Fibroblast of the conjunctiva (primary cell): ENCODE measurements at regions not wholly inside any gene's neighbourhood (a gene's known extent, or its start where the extent isn't known, plus 50 kb on each side); places are given as distances from the start of the nearest gene placed in this dataset.

Experiments
- DNase-seq: peaks from one replicate; pipeline ENCODE4 v3.0.0-alpha.2; 2010; ENCODE audit warnings: low read depth

DNA sequence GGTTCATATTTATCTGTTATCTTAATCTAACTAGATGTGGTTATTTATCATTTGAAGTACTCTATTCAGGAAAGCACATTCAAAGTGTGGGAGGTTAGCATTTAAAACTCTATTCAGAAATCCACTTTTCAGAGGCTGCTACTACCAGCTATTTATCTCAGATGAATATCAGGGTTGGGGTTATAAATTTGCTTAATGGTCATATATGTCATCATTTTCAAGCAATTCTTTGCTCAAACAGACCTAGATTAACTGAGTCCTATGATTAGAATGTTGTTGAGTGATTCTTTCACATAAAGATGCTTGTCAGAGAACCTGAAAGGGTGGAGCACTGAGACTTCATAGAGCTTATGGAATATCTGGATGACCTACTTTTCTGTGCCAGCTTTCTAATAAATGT lies 436.9 kb upstream of the TGFBR2 start:
- no peak for DNase-seq

DNA sequence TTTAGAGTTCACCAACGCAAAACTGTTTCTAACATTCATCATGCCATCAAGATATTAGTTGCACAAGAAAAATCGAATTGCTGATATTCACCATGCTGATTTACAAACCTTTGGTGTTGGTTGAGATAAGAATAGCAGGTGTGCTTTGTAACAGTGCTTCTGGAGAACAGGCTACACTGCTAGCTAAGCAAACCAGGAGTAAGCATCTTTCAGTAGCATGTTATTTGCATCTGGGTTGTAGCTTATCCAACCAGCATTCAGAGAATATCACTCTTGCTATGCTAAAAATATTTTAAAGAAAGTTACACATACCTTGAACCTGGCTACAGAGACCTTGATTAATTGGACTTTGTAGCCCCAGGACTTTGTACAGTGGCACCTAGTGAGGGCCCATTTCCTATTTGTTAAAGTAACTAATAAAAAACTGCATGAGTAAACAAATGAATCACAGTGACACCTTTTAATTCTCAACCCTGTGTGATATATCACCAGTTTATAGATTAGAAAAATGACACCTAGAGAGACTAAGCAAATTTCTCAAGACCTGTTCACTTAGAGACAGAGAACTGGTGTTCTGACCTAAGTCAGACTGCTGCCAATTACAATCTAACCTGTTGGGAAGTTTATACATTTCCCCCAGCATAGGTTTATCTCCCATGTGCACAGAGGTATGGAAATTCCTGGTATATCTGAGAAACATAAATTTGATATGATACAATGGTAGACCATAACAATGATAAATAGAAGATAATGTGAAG lies 435.5 kb upstream of the TGFBR2 start:
- no peak for DNase-seq

DNA sequence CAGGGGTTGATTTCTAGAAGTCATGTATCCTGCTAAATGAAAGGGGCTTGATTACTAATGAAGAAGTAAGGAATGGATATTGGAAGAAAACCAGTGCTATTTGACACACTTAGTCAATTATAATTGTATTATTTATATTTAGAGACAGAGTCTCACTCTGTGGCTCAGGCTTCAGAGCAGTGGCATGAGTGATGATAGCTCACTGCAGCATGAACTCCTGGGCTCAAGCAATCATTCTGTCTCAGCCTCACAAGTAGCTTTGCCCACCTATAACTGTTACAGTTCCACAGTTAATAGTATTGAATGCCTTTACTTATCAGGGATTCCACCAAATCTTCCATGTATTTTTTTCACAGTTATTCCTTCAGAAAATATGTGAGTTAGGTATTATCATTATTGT lies 432.0 kb upstream of the TGFBR2 start:
- DNase-seq: no peak

DNA sequence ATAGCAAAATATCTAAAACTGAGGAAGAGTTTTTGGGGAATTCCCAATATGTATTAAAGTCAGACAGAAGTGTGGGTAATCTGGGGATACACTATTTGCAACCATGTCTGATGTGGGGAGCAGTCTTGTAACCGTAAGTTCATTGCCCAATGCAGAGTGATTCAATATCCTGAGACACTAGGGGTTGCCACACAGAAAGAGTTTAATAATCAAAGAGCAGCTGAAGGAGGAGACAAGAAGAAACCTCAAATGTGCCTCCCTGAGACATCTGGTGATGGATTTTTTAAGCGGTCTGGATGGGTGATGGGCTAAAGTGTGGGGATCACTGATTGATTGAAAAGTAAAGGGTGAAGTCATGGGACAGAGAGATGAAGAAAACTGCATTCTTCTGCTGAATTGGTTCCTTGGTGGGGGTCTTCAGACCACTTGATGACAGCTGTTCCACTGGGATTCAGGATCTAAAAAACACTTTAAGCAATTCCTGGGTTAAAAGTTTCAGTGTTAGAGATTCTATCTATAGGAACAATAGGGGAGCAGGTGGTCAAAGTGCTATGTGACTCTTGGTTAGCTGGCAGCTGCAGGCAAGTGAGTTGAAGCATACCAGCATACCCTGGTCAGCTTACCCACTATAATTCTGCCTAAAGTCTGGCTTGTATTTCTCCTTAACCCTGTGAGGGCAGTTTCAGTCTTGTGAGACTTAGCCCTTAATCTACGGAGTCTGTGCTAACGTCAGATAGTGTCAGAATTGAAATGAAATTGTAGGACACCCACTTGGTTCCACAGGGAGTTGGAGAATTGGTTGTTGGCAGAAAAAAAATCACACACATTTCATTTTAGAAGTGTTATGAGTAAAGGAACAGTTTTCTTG lies 425.9 kb upstream of the TGFBR2 start:
- no peak for DNase-seq

DNA sequence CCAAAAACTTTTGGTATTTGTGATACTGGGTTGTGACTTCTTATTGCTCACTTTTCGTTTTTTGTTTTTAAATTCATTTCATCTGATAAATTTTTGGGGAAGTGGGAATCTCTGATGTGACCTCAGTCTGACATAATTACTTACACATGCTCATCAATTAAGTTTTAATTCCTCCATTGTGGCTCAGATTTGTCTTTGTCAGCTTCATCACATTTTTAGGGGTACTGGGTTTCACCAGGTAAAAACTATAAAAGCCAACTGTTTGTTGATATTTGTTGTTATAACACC lies 425.3 kb upstream of the TGFBR2 start:
- DNase-seq: no peak

DNA sequence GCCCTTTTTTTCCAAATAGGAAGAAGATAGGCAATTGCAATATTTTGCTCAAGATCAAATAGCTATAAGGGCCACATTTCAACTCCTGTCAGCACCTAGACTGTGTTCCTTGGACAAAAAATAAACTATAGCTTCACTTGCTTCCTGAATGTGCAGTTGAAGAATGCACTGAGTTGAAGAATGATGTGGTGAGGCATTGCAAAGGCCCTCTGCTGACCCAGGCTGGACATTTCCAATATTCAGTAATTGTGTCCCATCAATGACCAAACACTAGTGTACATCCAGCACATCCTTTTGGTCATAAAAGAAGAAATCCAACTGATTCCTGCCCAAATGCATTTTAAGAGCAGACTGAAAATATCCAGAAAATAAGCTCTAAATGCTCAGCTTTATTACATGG lies 424.8 kb upstream of the TGFBR2 start:
- no peak for DNase-seq

DNA sequence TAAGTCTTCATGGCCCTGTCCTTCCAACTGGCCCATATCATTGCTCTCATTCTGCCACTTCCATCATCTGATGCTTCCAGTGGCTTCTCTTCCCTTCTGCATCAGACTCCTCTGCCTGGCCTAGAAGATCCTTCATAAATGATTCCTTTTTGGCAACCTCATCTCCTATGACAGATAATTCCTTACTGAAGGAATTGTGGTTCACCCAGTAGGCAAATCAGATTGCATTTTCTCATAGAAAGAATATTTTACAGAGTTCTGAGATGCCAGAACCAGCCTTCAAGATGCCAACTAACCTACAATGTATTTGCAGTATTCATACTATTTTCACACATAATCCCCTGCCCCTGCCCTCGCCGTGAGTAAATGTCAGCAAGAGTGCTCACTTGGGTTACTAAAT lies 423.0 kb upstream of the TGFBR2 start:
- no peak for DNase-seq

DNA sequence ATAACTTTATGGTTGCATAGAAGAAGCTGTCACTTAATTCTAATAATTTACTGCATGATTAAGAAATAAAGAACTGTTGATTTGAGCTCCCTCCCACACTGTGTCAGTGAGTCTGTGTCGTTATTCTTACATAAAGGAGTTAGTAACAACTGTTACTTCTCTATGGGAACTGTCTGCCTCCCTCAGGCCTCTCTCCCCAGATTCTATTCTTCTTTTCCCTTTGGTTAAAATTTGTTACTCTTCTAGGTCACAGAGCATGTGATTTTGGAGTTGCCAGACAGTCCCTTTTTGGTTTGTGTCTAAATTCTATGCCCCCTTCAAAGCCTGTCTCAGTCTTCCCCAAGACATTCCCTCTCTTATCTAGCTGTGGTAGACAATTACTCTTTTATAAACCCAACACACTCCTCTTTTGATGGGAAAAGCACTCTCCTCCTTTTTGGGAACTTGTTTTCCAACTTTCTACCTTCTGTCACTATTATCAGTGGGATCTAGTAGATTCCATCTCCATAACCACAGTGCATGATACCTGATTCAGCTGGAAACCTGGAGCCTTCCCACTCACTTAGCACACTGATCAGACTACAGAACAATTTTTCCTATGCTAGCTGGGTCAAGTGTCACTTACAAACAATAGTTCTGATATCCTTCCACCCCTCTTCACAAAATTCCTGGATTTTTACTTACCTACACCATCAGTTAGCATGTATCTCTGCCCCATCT lies 422.1 kb upstream of the TGFBR2 start:
- no peak for DNase-seq

DNA sequence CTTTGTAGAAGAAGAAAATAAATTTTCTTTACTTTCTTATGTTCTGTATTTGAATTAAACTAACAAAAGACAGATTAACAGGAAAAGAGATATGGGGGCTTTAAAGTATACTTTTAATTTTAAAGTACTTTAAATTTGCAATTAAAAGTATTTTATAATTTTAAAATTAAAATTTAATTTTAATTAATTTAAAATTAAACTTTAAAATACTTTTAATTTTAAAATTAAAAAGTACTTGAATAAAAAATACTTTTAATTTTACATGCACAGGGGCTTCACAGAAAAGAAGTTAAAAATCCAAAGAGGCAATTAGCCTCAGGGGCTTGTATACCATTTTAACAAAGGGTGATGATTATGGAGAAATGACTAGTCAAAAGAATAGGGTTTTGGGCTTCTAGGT lies 420.5 kb upstream of the TGFBR2 start:
- DNase-seq: no peak

DNA sequence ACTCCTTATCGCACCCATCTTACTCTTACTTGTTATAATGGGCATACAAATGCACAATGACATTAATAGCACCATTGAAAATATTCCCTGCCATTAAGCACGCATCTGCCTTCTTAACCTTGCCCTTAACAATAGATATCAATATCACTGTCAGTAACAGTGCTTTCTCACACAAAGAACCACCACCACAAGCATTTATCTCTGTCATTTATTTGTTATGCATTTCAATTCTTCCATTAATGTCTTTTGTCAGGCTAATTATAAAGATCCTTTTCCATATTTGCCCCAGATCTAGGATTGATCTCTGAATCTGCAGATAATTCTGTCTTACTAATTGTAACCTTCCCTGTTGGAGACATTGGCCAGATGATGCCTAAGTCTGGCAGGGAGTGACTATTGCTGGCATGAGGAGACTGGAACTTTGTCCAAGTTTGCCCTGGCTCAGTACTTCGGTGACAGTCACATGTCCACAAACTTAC lies 419.6 kb upstream of the TGFBR2 start:
- no peak for DNase-seq

DNA sequence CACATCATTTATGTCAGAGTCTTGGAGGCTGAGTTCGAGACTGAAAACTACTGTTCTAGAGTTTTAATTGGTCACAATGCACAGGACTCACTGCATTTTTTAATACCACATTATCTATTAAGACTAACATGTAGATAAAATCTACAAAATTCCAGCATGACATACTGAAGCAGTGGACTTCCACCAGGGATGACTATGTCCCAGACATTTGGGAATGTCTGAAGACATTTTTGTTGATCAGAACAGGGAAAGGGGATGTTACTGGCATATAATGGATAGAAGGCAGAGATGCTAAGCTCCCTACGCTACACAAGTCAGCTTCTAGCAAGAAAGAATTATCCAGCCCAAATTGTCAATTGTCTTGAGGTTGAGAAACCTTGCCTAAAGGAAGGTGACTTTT lies 419.0 kb upstream of the TGFBR2 start:
- no peak for DNase-seq

DNA sequence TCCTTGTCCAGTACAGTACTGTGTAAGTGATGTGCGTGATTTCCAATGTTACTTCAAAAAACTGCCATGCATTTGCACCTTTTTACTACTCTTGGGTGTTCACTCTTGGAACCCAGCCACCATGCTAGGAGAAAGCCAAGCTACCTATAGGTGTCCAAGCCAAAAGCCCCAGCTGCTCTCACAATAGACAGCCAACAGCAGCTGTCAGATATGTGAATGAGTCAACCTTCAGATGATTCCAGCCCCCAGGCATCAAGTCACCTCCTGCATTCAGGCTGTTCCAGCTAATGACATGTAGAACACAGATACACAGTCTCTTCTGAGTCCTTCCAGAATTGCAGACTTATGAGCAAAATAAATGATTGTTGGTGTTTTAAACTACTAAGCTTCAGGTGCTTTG lies 417.7 kb upstream of the TGFBR2 start:
- DNase-seq: no peak

DNA sequence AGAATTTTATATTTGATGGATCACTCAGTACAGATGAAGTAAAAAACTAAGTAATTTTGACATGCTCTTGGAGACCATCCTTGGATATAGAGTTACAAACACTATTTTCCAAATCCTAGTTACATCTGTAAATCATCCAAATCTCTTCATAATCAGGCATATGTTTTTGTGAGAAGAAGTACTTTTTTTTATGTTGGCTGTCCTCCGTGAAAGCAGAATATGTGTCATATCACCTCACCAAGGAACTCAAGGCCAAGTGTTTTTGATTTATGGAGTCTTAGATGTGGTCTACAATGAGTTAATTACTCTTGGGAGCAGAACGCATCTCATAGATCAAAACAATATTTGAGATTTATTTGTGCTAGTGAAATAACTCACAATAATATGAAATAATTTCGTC lies 416.5 kb upstream of the TGFBR2 start:
- no peak for DNase-seq

DNA sequence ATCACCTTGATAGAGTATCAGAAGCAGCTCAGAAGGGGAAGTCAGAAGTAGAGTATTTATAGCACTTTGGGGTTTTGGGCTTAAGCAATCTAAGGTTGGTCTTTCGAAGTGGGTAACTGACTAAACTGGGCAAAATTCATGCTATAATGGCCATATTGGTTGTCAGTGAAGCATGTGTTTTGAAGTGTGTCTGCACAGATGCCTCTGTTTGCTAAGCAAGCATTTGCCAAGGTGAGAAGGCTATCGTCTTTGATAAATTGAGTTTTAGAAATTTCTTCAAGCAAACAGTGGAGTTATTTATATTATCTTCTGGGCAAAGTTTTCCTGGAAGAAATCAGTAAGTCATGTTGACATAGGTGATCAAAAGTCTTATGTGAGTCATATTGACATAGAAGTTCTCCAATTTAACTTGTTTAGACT lies 412.8 kb upstream of the TGFBR2 start:
- DNase-seq: no peak

DNA sequence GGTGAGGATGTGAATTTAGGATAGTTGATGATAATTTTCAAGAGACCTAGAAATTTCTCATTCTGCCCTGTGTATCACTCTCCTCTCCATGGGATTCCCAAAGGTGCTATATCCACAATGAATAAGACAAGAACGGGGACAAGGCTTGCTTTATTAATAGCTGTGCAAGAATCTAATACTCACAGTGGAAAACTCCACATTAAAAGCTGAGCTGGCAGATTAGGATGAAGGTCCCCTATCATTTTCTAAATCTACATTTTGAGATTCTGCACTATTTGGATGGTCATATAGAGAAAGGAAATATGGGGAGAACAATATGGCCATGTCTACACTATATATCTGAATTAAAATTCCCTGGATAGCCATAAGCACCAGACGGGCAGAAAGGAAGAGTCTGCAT lies 411.0 kb upstream of the TGFBR2 start:
- no peak for DNase-seq

DNA sequence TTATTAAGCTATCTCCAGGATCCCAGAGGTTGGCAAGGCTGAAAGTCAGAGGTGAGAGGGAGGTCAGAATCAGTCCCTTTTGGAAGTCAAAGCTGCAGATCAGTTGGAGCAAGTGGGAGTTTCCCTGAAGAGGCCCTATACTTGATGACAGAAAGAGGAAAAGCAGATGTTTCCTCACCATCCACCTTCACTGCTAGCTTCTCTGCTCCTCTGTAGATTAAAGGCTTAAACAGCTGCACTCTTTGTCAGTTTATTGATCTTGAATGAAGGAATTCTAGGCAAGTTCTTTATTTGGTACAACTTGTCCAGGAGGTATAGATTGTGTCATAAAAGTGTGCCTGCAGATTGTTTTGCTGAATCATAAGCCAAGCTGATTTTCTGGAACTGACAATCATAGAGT lies 408.2 kb upstream of the TGFBR2 start:
- no peak for DNase-seq

DNA sequence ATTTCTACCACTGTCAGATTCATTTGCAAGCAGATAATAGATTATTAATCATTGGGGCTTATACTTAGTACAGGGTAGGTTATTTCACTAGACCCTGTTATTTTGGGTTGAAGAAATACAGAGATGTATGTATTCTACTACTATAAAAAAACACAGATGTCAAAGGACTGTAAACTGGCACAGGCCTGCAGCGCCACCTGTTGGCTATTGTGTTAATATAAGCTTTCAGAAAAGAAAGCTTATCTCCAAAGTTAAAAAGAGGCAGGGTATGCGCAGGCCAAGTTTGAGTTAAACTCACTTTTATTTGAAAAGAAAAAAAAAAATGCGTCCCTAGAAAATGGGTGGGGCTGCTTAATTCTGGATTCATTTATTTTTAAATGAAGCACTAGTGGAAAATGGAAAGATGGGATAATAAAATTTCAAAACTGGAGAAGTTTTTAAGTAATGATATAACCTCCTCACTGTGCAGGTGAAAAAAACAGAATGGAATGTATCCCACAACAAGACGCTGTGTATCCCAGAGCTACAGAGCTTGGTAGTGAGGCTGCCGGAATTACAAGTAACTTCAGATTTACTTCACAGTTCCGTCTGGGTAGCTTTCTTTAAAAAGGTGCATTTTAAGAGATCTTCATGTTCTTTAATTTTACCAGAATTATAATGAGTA lies 407.2 kb upstream of the TGFBR2 start:
- DNase-seq: peak; percentile 42

DNA sequence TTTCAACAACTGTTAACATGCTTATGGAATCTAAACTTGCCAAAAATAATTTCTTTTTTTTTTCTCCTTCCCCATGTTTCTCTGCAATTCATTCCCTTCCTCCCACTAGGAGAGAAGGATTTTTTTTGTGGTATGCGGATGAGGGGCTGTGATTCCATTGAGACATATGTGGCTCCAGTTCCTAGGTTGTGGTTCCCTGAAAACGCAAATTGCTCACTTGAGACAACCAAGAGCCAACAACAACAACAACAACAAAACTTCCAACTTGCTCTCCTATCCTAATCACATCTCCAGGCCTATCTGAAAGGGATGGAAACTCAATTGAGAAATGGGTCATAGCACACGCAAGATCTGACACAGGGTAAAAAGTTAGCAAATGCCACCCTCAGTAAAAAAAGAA lies 406.5 kb upstream of the TGFBR2 start:
- DNase-seq: no peak

DNA sequence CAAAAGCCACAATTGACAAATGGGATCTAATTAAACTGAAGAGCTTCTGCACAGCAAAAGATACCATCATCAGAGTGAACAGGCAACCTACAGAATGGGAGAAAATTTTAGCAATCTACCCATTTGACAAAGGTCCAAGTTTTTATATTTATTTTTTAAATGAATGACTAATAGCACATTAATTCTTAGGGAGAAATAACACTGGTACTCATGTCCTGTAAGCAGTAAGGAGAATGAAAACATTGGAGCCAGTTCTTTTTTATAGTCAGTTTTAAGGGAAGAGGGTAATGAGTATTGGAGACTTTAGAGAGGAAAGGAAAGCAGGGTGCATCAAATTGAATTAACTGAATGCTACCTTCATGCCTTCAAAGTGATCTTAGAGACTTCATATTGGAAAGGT lies 404.7 kb upstream of the TGFBR2 start:
- no peak for DNase-seq

DNA sequence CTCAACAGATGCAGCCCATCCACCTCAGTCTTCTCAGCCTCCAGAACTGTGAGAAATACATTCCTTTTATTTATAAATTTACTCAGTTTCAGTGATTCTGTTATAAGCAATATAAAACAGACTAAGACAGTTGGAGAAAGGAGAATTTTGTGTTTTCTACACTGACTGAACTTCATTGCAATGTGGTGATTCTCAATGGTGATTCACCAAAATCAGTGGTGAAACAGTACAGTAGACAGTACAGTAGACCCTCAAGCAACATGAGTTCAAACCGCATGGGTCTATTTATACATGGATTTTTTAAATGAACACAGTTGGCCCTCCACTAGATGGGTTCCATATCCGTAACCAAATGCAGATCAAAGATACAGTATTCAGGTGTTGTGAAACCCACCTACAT lies 403.1 kb upstream of the TGFBR2 start:
- no peak for DNase-seq

DNA sequence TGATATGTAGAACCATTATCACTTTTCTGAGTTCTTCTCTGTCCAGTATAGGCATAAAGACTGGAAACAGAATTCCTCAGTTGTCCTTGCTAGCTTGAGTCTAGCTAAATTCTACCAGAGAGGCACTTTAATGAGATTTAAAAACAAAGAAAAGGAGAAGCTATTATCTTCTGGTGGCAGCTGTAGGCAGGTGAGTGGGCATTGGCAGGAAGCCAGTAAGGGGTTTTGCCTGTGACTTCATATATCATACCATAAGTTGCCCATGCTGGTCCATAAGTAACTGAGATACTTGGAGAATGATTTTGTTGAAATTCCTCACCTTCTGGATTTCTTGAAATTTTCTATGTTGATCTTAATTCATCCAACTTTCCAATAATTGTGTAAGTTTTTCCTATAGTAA lies 402.3 kb upstream of the TGFBR2 start:
- DNase-seq: no peak

DNA sequence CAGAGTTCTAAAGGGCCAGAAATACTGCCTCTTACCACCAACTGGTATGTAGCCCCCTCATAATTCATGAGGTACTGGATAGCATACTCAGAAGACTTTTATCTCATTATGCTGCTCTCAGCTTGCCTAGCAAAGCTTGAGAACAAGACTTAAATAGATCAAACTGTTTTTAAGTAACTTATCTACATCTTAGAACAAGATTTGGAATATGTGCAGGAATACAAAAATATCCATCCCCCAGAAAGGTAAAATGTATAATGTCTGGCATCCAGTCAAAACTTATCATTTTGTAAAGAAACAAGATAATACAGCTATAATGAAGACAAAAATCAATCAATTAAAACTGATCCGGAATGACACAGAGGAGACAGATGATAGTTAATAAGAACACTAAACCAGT lies 400.4 kb upstream of the TGFBR2 start:
- no peak for DNase-seq

DNA sequence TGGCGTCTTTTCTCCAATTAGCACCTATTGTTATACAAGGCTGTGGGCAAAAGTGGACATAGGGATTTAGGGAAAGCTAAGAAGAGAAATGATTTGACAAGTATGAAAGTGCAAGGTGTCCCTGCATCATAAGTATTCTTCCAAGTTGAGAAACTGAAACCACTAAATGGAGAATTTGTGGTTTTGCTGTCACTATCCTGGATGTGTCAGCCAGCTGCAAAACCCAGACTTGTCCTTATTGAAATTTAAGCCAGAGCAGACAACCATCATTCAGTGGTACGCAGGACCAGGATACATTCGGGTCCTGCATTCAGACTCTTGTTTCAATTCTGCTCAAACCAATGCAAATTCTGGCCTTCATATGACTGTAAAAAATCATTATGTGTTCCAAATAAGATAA lies 384.8 kb upstream of the TGFBR2 start:
- DNase-seq: no peak
